RWPE1 (cell line): ENCODE measurements at regions not wholly inside any gene's neighbourhood (a gene's known extent, or its start where the extent isn't known, plus 50 kb on each side); places are given as distances from the start of the nearest gene placed in this dataset.
A peak's percentile ranks its signal among the peaks of the same experiment; 100 is the strongest.

Source experiments
- CTCF ChIA-PET: fragments of 350-600 bp; sonication (Branson Sonifier 250); formaldehyde crosslinking; extraction: SDS; loops from one replicate; lab custom pipeline; 2021; lab: Yijun Ruan, JAX
- POLR2A ChIA-PET: fragments of 400-600 bp; formaldehyde crosslinking; extraction: SDS; loops from one replicate; lab custom pipeline; 2020; ENCODE audit warnings: antibody characterized with exemption; ENCODE audit not compliant: low non-redundant PET; lab: Yijun Ruan, JAX
- DNase-seq: peaks from one replicate; pipeline ENCODE4 v3.0.0; 2012; ENCODE audit warnings: low spot score
- H3K27ac ChIP-seq: fragments of 450-650 bp; 2 replicates; pipeline ENCODE4 v1.5.1; 2017
- CTCF ChIP-seq: fragments of 450-650 bp; conservative IDR thresholded peaks from 2 replicates; pipeline ENCODE4 v1.5.1; 2017; ENCODE audit warnings: low read depth, mild to moderate bottlenecking

- H3K27ac ChIP-seq = no peak overlapping the region
- no peak for TF ChIP-seq CTCF
- no peak for DNase-seq
- CTCF ChIA-PET = interaction anchor here (0.6 to 1.0 kb wide), 2 partner anchors 27 to 42 kb away, joined by 3 read pairs; no protein-coding TSS in a partner anchor
- POLR2A ChIA-PET = no interaction called here
Observed at GRCh38 chr20:52086878-52087277, 104.7 kb downstream of the ZFP64 start.

- ChIA-PET POLR2A (no interaction called here), CTCF (interaction anchor here (0.6 to 2.7 kb wide), 8 partner anchors 10 to 470 kb away, joined by 3 to 20 read pairs (median 5); partner anchors contain the start of gene ATP9A)
- no peak for TF ChIP-seq CTCF
- no peak overlapping the region for H3K27ac ChIP-seq
- no peak for DNase-seq
Observed at GRCh38 chr20:52084727-52085126, 106.9 kb downstream of the ZFP64 start.

- TF ChIP-seq CTCF = peak; percentile 86
- ChIA-PET POLR2A (no interaction called here), CTCF (interaction anchor here (0.6 to 2.7 kb wide), 17 partner anchors 11 to 698 kb away, joined by 3 to 20 read pairs (median 5); partner anchors contain the start of gene ATP9A)
- no peak overlapping the region for H3K27ac ChIP-seq
- DNase-seq = peak; percentile 82
Observed at GRCh38 chr20:52083627-52084232, 107.8 kb downstream of the ZFP64 start.

GRCh38 chr20:52082612-52083011 lies 109.0 kb downstream of the ZFP64 start:
- CTCF ChIA-PET = interaction anchor here (0.6 to 2.8 kb wide), 12 partner anchors 18 to 546 kb away, joined by 3 to 14 read pairs (median 4); no protein-coding TSS in a partner anchor
- POLR2A ChIA-PET = interaction anchor here (0.6 kb wide), 2 partner anchors 275 to 1398 kb away, joined by 3 to 5 read pairs; no protein-coding TSS in a partner anchor
- TF ChIP-seq CTCF = no peak
- DNase-seq = no peak
- no peak overlapping the region for H3K27ac ChIP-seq

- H3K27ac ChIP-seq = no peak overlapping the region
- TF ChIP-seq CTCF = no peak
- ChIA-PET POLR2A (no interaction called here), CTCF (interaction anchor here (0.6 to 2.8 kb wide), 12 partner anchors 15 to 487 kb away, joined by 3 to 14 read pairs (median 3); no protein-coding TSS in a partner anchor)
- DNase-seq = no peak
Observed at GRCh38 chr20:52081791-52082190, 109.8 kb downstream of the ZFP64 start.

GRCh38 chr20:52081066-52081465 lies 110.5 kb downstream of the ZFP64 start:
- DNase-seq = no peak
- ChIA-PET CTCF (interaction anchor here (0.7 to 2.8 kb wide), 6 partner anchors 15 to 441 kb away, joined by 3 to 14 read pairs (median 4); no protein-coding TSS in a partner anchor), POLR2A (no interaction called here)
- TF ChIP-seq CTCF = no peak
- no peak overlapping the region for H3K27ac ChIP-seq
